GM23338 (cell line): ENCODE measurements at regions not wholly inside any gene's neighbourhood (a gene's known extent, or its start where the extent isn't known, plus 50 kb on each side); places are given as distances from the start of the nearest gene placed in this dataset.

ENCODE experiments used
- CTCF ChIP-seq, 2 experiments: fragments of 200-600 bp in 1 of 2; sonication (generic) in 1 of 2; conservative IDR thresholded peaks; 2 replicates each; pipeline versions ENCODE4 v1.5.1 to v1.6.1; 2016 to 2017; ENCODE audit warnings: antibody characterized with exemption in 2 of 2, low read depth in 2 of 2, mild to moderate bottlenecking in 2 of 2, moderate library complexity in 1 of 2
- EZH2phosphoT487 ChIP-seq: fragments of 200-600 bp; sonication (generic); IDR thresholded peaks from one replicate; pipeline ENCODE4 v1.8.1; 2018; ENCODE audit warnings: antibody characterized with exemption; ENCODE audit not compliant: unreplicated experiment

DNA sequence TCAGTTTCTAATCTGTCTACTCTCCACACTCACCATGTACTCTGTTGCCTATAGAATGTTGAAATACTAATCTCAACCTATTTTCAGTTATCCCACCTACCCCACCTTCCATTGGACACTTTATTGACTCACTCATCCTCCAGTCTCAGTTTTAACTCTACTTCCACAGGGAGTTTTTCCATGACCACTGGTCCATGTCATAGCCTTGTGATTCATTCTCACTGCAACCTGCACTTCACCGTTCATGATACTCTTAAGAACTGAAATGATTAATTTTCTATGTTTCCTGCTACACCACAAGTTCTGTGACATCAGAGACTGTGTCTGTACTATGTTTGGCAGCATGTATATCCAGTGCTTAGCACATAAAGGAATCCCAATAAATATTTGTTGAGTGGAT, 122.8 kb upstream of the HSF2 start:
- no peak for TF ChIP-seq EZH2phosphoT487
- no peak for TF ChIP-seq CTCF (conservative IDR thresholded peaks at IDR 0.05; ENCODE audit: low read depth in 2 of 2)
